ENCODE measurements at regions not wholly inside any gene's neighbourhood (a gene's known extent, or its start where the extent isn't known, plus 50 kb on each side); places are given as distances from the start of the nearest gene placed in this dataset.
A peak's percentile ranks its signal among the peaks of the same experiment; 100 is the strongest.

- DNase-seq = no peak
Measured at GRCh38 chr18:76567835-76568445, 72.9 kb upstream of the ZNF516 start.

GRCh38 chr18:76566987-76567386, 71.9 kb upstream of the ZNF516 start:
- no peak for DNase-seq

GRCh38 chr18:76565238-76566173, 70.5 kb upstream of the ZNF516 start:
- peak in 1 of 2 donors; percentile 36 for DNase-seq

- DNase-seq = no peak
Measured at GRCh38 chr18:76564655-76565237, 69.7 kb upstream of the ZNF516 start.

- no peak for DNase-seq
Measured at GRCh38 chr18:76564117-76564516, 69.1 kb upstream of the ZNF516 start.

GRCh38 chr18:76562286-76563122, 67.5 kb upstream of the ZNF516 start:
- no peak for DNase-seq

GRCh38 chr18:76558881-76559667, 64.0 kb upstream of the ZNF516 start:
- no peak for DNase-seq

GRCh38 chr18:76557026-76557575, 62.1 kb upstream of the ZNF516 start:
- DNase-seq = no peak

- no peak for DNase-seq
Measured at GRCh38 chr18:76554547-76555222, 59.6 kb upstream of the ZNF516 start.

- peak in 1 of 2 donors; percentile 35 for DNase-seq
Measured at GRCh38 chr18:76553715-76554546, 58.9 kb upstream of the ZNF516 start.

GRCh38 chr18:76548541-76548940, 53.5 kb upstream of the ZNF516 start:
- no peak for DNase-seq

- no peak for DNase-seq
Measured at GRCh38 chr18:76547296-76547695, 52.3 kb upstream of the ZNF516 start.

GRCh38 chr18:76546436-76546835, 51.4 kb upstream of the ZNF516 start:
- no peak for DNase-seq

GRCh38 chr18:76546088-76546435, 51.0 kb upstream of the ZNF516 start:
- no peak for DNase-seq

- DNase-seq = no peak
Measured at GRCh38 chr18:76545433-76546087, 50.5 kb upstream of the ZNF516 start.

- DNase-seq = no peak
Measured at GRCh38 chr18:76544511-76545345, 49.7 kb upstream of the ZNF516 start.
